ENCODE measurements at regions not wholly inside any gene's neighbourhood (a gene's known extent, or its start where the extent isn't known, plus 50 kb on each side); places are given as distances from the start of the nearest gene placed in this dataset.
A peak's percentile ranks its signal among the peaks of the same experiment; 100 is the strongest.

DNA sequence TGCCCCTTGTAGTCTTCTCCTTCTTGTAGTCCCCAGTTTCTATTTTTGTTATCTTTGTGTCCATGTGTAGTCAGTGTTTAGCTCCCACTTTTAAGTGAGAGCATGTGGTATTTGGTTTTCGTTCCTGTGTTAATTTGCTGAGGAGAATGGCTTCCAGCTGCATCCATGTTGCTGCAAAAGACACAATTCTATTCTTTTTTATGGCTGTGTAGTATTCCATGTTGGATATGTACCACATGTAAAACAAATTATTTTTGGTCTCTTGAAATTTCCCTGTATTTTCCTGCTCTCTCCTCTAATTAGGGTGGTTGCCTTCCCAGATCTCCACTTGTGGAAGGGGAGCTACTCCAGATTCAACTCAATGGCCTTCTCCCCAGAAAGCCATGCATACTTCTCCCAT is 813.8 kb downstream of the UQCRFS1 start:
- H3K27ac ChIP-seq, result no peak overlapping the region

DNA sequence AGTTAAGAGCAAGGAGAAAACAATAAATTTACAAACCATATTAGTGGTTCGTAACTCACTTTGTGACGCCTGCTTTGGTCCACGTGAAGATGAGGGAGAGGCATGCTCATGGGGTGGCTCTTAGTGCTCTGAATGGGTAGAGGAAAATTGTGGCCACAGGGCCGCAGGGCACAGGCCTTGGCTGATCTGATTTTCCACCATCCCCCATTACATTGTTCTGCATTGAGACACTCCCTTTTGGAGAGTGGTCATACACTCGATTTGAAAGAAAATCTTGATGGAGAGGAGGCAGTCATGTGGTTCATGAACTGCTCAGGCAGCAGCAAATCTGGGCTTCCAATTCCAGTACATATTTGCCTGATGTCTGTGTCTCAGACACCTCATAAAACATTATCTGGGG is 815.2 kb downstream of the UQCRFS1 start:
- Histone ChIP-seq H4K20me1 (no peaks in the 10 kb centered on the region), H3K9me3 (no peaks in the 10 kb centered on the region; the same call in 1 of the 2 replicates), H3K27ac (peak overlapping the region; percentile 65), H3K4me3 (no peak overlapping the region), H3K27me3 (no peaks in the 10 kb centered on the region), H3K4me1 (peaks cover 70% of the 10 kb centered on the region), H3K9ac (no peak overlapping the region), H3K4me2 (peak overlapping the region; percentile 60), H3K36me3 (no peaks in the 10 kb centered on the region)
- no peak for TF ChIP-seq Cebpa-rat (IDR thresholded peaks at IDR 0.05)

More for the DNA sequence above, 813.8 kb downstream of the UQCRFS1 start:
- H3K9me3 ChIP-seq, result no peaks in the 10 kb centered on the region; the same call in 1 of the 2 replicates
- no peaks in the 10 kb centered on the region for H3K36me3 ChIP-seq
- TF ChIP-seq Cebpa-rat (IDR thresholded peaks at IDR 0.05), result no peak
- H4K20me1 ChIP-seq, result no peaks in the 10 kb centered on the region
- H3K9ac ChIP-seq, result no peak overlapping the region
- H3K4me2 ChIP-seq, result no peak overlapping the region
- H3K4me1 ChIP-seq, result peaks cover 71% of the 10 kb centered on the region
- no peaks in the 10 kb centered on the region for H3K27me3 ChIP-seq
- H3K4me3 ChIP-seq, result no peak overlapping the region

DNA sequence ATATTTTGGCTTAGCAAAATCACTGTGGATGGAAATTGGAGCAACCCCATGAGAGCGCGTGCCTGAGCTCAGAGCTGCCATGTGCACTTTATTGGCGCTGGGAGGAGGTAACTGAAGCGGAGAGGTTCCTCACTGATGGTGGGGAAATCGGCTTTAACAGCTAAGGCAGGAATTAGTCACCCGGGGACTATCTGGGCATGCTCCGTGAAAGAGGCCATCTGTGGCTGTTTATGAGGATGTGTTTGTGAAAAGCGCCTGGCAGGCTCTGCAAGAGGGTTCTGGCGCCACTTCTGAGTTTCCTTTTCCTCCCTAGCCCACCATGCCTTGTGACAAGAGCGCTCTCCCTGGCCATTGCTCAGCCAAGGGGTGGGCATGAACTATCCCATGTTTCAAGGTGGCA is 815.6 kb downstream of the UQCRFS1 start:
- no peaks in the 10 kb centered on the region for H3K36me3 ChIP-seq
- H3K4me1 ChIP-seq, result peaks cover 70% of the 10 kb centered on the region
- no peak overlapping the region for H3K4me3 ChIP-seq
- no peaks in the 10 kb centered on the region for H3K27me3 ChIP-seq
- no peaks in the 10 kb centered on the region; the same call in 1 of the 2 replicates for H3K9me3 ChIP-seq
- H3K27ac ChIP-seq, result peak overlapping the region; percentile 65
- peak overlapping the region; percentile 60 for H3K4me2 ChIP-seq
- no peak overlapping the region for H3K9ac ChIP-seq
- TF ChIP-seq Cebpa-rat (IDR thresholded peaks at IDR 0.05), result no peak
- no peaks in the 10 kb centered on the region for H4K20me1 ChIP-seq

DNA sequence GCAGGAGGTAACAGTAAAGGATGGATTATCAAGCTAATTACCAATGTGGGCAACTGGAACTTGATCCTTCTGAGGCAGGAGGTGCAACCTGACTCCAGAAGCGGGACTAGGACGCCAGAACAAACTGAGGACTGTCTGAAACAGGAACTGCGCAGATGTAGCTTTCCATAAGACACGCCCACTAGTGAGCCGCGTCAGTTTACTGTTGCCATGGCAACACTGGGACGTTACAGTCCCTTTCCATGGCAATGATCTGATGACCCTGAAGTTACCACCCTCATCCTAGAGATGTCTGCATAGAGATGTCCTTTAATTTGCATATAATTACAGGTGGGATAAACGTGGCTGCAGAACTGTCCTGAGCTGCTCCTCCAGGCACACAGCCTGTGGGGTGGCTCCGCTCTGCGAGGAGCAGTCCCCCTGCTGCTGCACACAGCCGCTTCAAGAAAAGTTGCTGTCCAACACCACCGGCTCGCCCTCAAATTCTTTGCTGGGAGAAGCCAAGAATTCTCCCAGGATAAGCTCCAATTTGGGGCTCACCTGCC is 816.6 kb downstream of the UQCRFS1 start:
- H3K9ac ChIP-seq, result no peak overlapping the region
- 0 out of 2 replicates have a peak overlapping the region, but pooled peaks have one; percentile 85 for H3K27ac ChIP-seq
- peaks cover 65% of the 10 kb centered on the region for H3K4me1 ChIP-seq

DNA sequence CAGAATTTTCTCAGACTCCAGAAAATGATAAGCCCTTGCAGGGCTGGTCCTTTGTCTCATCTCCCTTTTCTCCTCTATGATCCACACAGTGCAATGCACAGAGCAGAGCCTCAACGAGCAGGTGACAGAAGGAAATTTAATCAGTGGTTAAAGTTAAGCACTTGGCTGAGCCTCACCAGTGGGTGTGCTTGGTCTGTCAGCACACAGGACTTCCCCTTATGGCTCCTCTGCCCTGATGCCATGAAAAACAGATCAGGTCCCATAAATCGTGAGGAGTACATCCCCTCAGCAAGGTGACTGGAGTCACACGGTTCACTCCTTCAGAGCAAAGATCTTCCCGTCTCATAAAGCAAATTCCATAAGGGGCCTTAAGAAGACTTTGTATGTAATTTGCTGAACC is 818.2 kb downstream of the UQCRFS1 start:
- Histone ChIP-seq H3K4me1 (peaks cover 65% of the 10 kb centered on the region), H3K36me3 (no peaks in the 10 kb centered on the region), H3K4me2 (peak overlapping the region; percentile 86), H3K9me3 (no peaks in the 10 kb centered on the region; the same call in 1 of the 2 replicates), H3K27me3 (no peaks in the 10 kb centered on the region), H3K27ac (peak overlapping the region; percentile 85), H4K20me1 (no peaks in the 10 kb centered on the region), H3K9ac (peak overlapping the region; percentile 72), H3K4me3 (no peak overlapping the region)
- TF ChIP-seq Cebpa-rat (IDR thresholded peaks at IDR 0.05), result no peak

More for the DNA sequence above, 816.6 kb downstream of the UQCRFS1 start:
- H3K27me3 ChIP-seq, result no peaks in the 10 kb centered on the region
- H3K36me3 ChIP-seq, result no peaks in the 10 kb centered on the region
- peak overlapping the region; percentile 86; the same call in 1 of the 2 replicates for H3K4me2 ChIP-seq
- H3K9me3 ChIP-seq, result no peaks in the 10 kb centered on the region; the same call in 1 of the 2 replicates
- no peaks in the 10 kb centered on the region for H4K20me1 ChIP-seq
- no peak for TF ChIP-seq Cebpa-rat (IDR thresholded peaks at IDR 0.05)
- H3K4me3 ChIP-seq, result no peak overlapping the region

DNA sequence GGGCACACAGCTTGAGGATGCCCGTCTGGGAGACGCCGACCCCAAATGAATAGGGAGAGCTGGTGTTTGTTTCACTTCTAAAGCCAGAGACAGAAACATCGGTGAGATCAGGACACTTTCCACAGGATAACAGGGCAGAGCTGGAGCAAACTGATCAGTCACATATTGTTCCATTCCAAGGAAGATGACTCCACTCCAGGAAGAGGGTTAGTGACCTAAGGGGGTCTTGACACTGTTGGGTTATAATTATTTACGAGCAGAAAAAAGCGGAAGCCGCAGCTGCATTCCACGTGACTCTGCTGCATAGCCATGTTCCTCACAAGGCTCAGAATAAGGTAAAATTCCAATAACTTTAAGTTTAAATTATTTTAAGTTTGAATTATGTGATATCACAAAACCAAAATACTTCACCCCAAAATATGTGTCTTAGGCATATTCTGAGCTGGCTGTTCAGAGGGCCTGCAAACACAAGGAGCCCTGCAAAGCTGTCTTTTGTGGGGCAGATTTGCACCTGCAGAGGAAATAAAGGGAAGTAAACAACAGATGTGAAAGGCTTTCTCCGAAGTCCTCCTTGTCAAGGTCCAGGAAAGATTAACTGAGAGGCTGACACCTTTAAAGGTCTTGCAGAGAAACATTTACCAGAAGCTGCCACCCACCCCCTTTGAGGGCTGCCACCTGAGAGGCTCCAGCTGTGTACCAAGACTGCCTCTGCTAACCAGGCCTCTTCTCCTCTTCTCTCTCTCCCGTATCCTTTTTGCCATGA is 819.2 kb downstream of the UQCRFS1 start:
- Histone ChIP-seq H3K27ac (peak overlapping the region; percentile 85), H3K27me3 (no peaks in the 10 kb centered on the region), H3K4me1 (peaks cover 65% of the 10 kb centered on the region), H3K4me2 (peak overlapping the region; percentile 86), H3K9me3 (no peaks in the 10 kb centered on the region), H3K36me3 (no peaks in the 10 kb centered on the region), H3K9ac (peak overlapping the region; percentile 72; the same call in 1 of the 2 replicates), H4K20me1 (no peaks in the 10 kb centered on the region), H3K4me3 (peak overlapping the region; percentile 28; the same call in 1 of the 2 replicates)
- TF ChIP-seq Cebpa-rat (IDR thresholded peaks at IDR 0.05), result no peak

DNA sequence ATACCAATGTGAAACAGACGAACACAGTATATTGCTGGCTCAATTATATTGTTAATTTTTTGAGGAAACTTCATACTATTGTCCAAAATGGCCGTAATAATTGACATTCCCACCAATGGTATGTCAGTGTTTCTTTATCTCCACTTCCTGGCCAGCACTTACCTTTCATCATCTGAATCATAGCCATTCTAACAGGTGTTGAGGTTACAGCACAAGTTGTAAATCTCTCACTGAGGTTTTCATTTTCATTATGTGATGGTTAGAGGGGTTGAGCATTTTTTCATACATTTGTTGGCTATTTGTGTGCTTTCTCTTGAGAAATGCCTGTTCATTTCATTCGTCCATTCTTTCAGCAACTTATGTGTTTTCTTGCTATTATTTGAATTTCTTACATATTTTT is 824.0 kb downstream of the UQCRFS1 start:
- H3K4me2 ChIP-seq, result no peak overlapping the region
- H4K20me1 ChIP-seq, result no peaks in the 10 kb centered on the region
- peaks cover 31% of the 10 kb centered on the region for H3K4me1 ChIP-seq
- no peak overlapping the region for H3K9ac ChIP-seq
- no peak overlapping the region for H3K27ac ChIP-seq
- TF ChIP-seq Cebpa-rat (IDR thresholded peaks at IDR 0.05), result no peak
- no peaks in the 10 kb centered on the region for H3K9me3 ChIP-seq
- no peaks in the 10 kb centered on the region for H3K36me3 ChIP-seq
- H3K27me3 ChIP-seq, result no peaks in the 10 kb centered on the region
- H3K4me3 ChIP-seq, result no peak overlapping the region

DNA sequence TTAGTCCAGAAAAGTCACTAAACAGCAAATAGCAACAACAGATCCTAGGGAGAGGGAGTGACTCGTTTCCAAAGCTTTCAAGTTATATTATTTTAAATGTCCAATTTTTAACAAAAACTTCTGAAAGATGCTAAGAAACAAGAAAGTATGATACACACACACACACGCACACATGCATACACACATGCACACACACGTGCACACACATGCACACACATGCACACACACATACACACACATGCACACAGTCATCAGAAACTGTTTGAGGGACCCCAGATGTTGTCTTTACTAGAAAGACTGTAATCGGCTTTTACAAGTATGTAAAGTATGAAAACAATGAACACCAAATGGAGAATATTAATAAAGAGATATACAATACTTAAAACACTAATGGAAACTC is 825.4 kb downstream of the UQCRFS1 start:
- H3K4me3 ChIP-seq, result no peak overlapping the region
- no peak overlapping the region for H3K27ac ChIP-seq
- H3K27me3 ChIP-seq, result no peaks in the 10 kb centered on the region
- no peaks in the 10 kb centered on the region for H3K36me3 ChIP-seq
- H3K9ac ChIP-seq, result no peak overlapping the region
- no peaks in the 10 kb centered on the region for H4K20me1 ChIP-seq
- H3K4me1 ChIP-seq, result peaks cover 17% of the 10 kb centered on the region
- no peak for TF ChIP-seq Cebpa-rat (IDR thresholded peaks at IDR 0.05)
- H3K9me3 ChIP-seq, result no peaks in the 10 kb centered on the region
- H3K4me2 ChIP-seq, result no peak overlapping the region

DNA sequence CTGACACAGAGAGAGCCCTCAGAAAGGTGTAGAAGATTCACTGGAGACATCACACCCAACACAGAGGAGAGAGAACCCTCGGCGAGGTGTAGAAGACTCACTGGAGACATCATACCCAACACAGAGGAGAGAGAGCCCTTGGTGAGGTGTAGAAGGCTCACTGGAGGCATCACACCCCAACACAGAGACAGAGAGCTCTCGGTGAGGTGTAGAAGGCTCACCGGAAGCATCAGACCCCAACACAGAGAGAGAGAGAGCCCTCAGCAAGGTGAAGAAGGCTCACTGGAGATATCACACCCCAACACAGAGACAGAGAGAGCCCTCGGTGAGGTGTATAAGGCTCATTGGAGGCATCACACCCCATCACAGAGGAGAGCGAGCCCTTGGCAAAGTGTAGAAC is 826.5 kb downstream of the UQCRFS1 start:
- Histone ChIP-seq H3K27me3 (no peaks in the 10 kb centered on the region), H3K9ac (0 out of 2 replicates have a peak overlapping the region, but pooled peaks have one; percentile 10), H3K4me2 (peak overlapping the region; percentile 55), H3K36me3 (no peaks in the 10 kb centered on the region), H3K4me3 (no peak overlapping the region), H3K9me3 (no peaks in the 10 kb centered on the region), H3K4me1 (peaks cover 11% of the 10 kb centered on the region), H4K20me1 (no peaks in the 10 kb centered on the region), H3K27ac (peak overlapping the region; percentile 32)
- no peak for TF ChIP-seq Cebpa-rat (IDR thresholded peaks at IDR 0.05)

DNA sequence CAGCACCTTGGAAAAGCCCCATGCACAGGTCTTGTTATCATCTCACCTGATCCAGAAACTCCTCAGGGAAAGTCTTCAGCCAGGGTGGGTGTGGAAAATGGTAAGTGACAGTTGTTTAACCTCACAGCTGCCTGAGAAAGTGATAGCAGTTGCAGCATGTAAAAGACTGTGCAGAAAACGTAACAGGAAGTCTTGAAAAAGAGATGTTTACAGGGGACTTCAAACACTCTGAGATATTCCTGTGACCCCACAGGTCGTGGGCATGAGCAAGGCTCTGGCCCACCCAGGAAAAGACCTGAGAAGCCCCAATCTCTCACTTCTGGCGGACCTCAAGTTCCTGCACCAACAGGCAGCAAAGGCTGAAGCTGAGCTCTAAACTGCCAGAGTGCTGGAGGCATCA is 826.9 kb downstream of the UQCRFS1 start:
- Histone ChIP-seq H4K20me1 (no peaks in the 10 kb centered on the region), H3K36me3 (no peaks in the 10 kb centered on the region), H3K27me3 (no peaks in the 10 kb centered on the region), H3K9ac (0 out of 2 replicates have a peak overlapping the region, but pooled peaks have one; percentile 10), H3K27ac (peak overlapping the region; percentile 32), H3K9me3 (no peaks in the 10 kb centered on the region), H3K4me1 (peaks cover 11% of the 10 kb centered on the region), H3K4me3 (no peak overlapping the region), H3K4me2 (peak overlapping the region; percentile 55)
- TF ChIP-seq Cebpa-rat (IDR thresholded peaks at IDR 0.05), result no peak
